ENCODE measurements at regions not wholly inside any gene's neighbourhood (a gene's known extent, or its start where the extent isn't known, plus 50 kb on each side); places are given as distances from the start of the nearest gene placed in this dataset.
"Not testable (repeated sequence)": the region's sequence is repeated elsewhere in the genome, so short reads cannot be mapped to it uniquely, and the experiment has no call there.

DNA sequence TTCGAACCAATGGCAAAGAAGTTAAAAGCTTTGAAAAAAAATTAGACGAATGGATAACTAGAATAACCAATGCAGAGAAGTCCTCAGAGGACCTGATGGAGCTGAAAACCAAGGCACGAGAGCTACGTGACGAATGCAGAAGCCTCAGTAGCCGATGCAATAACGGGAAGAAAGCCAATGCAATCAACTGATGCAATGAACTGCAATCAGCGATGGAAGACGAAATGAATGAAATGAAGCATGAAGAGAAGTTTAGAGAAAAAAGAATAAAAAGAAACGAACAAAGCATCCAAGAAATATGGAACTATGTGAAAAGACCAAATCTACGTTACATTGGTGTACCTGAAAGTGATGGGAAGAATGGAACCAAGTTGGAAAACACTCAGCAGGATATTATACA, 52.6 kb upstream of the MRPS30 start:
- DNase-seq (ENCODE audit: low read depth) = not testable (repeated sequence)

- no peak for DNase-seq (ENCODE audit: low read depth)
Measured at GRCh38 chr5:44747396-44747795, 61.4 kb upstream of the MRPS30 start.

DNA sequence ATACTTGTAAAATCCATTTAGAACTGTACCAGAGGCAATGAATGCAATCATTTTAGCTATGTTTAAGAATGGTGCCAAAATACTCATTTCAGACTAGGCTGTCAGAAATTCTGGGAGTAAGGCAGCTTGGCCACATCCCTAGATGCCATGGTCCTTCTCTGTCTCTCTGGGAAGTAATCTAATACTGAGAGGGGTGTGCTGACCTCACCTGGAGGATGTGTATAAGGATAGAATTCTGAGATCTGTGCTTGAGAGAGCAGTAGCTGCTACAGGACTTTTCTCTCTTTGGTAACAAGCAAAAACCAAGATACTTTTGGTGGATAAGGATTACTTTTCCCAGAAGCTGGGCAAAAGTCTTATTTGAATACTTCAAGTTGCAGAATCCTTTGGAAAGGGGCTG, 68.1 kb upstream of the MRPS30 start:
- no peak for DNase-seq (ENCODE audit: low read depth)

GRCh38 chr5:44729536-44729935, 79.2 kb upstream of the MRPS30 start:
- no peak for DNase-seq (ENCODE audit: low read depth)

- no peak for DNase-seq (ENCODE audit: low read depth)
Measured at GRCh38 chr5:44727100-44727499, 81.6 kb upstream of the MRPS30 start.

DNA sequence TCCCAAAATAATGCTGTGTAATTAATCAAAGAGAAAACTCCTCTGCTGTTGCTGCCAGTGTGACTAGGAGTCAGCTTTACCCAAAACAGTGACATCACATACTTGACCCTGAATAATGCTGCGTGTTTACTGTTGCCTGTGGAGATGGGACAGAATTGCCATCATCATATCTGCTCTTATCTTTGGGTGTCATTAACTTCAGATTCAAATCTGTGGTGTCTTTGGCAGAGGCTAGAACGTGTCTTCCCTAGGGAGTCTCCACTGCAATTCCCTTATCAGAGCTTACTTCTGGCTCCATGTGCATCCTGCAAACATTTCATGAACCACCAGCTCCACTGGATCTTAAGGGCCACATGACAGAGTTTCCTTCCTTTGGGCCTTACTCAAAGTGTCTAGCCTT, 88.9 kb upstream of the MRPS30 start:
- DNase-seq (ENCODE audit: low read depth) = no peak

DNA sequence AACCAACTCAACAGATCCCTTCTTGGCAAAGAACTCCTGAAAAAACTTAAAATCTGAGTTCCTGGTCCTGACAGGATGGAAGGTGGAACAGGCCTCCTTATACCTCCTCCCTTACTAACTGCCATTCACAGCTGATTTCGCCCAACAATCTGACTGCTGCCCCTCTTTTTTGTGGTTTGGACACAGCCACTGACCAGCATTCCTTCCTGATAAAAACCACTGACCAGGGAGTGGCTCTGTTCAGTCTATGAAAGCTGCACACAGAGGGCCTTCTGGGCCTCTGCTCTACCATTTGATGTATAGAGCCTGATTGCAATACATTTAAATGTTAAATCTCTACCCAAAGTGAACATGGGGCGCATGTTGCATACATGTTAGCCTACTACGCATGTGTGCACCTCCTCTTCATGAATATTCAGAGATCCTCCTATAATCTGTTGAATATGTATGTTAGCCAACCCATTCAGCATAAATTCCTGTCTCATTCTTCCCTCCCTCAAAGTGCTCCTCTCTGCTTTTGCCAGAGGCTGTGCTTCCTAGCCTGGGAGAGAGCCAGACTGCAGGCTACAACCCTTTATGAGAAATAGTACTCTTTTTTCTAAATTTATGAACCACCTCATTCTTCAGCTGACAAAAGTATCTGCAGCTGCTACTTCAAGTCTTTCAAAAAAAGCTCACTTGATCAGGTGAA, 93.7 kb upstream of the MRPS30 start:
- peak; percentile 0 for DNase-seq (ENCODE audit: low read depth)

DNA sequence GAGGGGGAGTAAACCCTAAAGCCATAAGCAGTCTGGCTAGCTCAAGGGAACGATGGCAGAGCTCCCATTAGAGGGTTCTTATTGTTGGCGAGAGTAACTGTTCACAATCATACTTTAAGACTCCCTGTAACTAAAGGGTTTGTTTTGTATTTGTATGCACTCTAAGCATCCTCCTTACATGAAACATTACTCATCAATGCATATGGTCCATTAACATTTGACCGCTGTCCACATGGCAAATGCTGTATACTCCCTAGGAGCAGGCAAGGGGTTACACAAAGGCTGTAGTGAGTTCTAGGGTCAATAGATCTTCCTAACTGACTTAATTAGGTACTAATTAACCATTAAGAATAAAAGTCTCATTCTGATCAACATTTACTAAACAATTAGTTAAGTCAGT, 95.3 kb upstream of the MRPS30 start:
- DNase-seq (ENCODE audit: low read depth) = no peak

DNA sequence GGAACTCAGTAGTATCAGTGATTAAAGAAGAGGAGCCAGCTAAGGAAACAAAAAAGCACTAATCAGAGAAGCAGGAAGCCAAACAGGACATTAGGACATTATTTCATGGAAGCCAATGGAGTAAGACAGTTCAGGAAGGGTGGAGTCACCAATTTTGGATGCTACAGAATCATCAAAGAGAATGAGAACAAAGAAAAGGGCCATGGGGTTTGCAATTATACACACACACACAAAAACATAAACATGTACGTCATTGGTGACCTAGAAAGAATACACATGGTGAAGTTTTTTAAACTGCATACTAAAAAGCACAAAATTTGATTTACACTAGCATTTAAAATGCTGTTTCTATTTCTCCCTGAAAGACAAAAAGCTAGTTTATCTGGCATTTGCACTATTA, 96.8 kb upstream of the MRPS30 start:
- no peak for DNase-seq (ENCODE audit: low read depth)

DNA sequence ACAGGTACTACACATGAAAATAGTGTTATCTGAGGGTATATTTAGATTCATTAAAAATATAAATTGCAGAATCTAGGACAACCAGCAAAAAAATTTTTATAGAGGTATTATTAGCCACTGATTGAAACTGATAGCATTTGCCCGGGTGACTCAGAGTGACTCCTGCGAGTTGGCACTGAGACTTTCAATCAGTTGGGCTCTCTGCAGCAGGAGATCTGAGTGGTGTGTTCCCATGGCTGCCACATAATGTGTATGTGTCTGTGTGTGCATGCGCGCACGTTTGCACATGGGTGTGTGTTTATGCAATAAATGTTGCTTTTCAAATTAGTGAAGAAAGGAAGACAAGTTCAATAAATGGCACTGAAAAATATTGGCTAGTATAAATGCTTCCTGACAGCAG, 100.1 kb upstream of the MRPS30 start:
- DNase-seq (ENCODE audit: low read depth) = no peak

DNA sequence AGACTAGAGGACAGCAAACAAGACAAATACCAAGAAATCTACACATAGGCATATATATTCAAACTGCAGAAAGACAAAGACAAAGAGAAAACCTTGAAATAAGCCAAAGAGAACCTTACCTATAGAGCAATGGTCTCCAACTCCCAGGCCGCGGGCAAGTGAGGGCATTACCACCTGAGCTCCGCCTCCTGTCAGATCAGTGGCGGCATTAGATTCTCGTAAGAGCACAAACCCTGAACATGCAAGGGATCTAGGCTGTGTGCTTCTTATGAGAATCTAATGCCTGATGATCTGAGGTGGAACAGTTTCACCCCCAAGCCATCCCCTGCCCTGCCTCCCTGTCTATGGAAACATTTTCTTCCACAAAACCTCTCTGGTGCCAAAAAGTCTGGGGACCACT, 101.0 kb upstream of the MRPS30 start:
- DNase-seq (ENCODE audit: low read depth) = no peak

DNA sequence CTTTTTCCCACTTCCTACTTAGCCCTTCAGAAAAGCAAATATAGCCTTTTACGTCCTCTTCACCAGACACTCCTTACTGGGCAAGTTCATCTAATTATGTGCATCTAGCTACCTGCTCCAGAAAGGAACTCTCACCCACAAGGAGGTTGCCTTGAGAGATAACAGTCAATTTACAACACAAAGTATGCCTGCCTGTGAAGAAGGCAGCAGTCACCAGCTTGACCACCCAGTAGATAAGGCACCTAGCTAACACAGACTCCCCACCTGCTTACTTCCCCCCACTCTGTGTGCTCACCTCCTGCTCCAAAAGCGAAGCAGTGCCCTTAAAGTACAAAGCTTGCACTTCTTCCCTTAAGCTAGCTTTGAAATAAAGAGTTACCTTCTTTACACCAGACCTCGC, 111.7 kb upstream of the MRPS30 start:
- no peak for DNase-seq (ENCODE audit: low read depth)

DNA sequence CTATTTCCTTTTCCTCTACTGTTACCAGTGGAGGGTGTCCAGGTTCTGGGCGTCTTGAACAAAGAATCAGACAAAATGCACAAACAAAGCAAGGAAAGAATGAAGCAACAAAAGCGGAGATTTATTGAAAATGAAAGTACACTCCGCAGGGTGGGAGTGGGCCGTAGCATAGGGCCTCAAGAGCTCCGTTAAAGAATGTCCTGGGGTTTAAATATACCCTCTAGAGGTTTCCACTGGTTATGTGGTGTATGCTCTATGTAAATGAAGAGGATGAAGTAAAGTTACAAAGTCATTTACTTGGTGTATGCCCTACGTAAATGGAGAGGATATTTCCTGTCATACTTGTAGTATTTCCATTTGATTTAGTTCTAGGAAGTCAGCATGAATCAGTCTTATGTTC, 113.5 kb upstream of the MRPS30 start:
- DNase-seq (ENCODE audit: low read depth) = no peak

DNA sequence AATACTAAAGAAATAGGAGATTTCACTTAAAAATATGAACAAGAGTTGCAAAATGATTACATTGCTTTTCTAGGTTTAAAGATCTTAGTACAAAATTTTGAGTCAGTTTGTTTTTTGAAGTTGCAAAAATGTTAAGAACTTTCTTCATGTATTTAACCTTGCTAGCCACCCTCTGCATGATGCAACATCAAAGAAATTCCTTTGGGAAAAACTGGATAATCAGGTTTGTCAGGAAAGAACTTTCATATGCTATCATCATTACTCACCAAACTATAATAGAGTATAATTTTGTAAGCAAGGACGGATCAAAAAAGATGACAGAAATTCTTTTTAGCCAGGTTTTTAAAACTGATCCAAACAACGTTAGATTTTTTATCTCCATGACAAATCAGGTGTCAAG, 116.9 kb upstream of the MRPS30 start:
- no peak for DNase-seq (ENCODE audit: low read depth)

GRCh38 chr5:44681906-44682305, 126.8 kb upstream of the MRPS30 start:
- no peak for DNase-seq (ENCODE audit: low read depth)

DNA sequence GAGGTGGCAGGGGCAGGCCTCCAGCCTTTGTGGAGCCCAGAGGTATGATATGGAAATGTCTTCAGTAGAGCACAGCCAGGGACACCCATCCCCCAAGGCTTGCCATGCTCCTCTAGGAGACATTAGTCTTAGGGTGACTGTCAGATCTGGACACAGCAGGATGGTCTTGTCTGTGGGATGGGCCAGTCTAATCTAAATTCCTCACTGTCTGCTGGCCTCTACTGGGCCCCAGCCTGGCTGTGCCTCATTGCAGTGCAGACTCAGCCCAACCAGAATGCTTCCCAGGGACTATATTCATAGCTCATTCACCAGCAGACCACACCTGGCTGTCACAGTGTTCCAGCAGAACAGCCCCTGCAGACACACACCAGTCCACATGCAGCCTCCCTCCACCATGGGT, 129.5 kb upstream of the MRPS30 start:
- DNase-seq (ENCODE audit: low read depth) = no peak

DNA sequence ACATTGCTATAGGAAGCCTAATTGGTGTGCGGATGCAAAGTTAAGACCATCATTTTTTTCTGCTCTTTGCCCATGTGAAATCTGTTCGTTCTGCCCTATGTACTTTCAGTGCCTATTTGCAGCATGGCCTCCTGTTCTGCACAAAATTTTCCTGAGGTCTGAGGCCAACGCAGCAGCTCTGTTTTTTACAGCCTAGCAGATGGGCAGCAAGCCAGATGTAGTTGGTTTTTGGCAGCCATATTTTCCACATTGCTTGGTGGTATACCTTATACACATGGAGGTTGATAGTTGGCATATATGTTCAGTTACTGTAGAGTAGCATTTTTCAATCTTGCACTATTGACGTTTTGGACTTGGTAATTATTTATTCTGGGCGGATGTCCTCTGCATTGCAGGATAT, 133.5 kb upstream of the MRPS30 start:
- no peak for DNase-seq (ENCODE audit: low read depth)

- DNase-seq (ENCODE audit: low read depth) = no peak
Measured at GRCh38 chr5:44674461-44674860, 134.3 kb upstream of the MRPS30 start.

DNA sequence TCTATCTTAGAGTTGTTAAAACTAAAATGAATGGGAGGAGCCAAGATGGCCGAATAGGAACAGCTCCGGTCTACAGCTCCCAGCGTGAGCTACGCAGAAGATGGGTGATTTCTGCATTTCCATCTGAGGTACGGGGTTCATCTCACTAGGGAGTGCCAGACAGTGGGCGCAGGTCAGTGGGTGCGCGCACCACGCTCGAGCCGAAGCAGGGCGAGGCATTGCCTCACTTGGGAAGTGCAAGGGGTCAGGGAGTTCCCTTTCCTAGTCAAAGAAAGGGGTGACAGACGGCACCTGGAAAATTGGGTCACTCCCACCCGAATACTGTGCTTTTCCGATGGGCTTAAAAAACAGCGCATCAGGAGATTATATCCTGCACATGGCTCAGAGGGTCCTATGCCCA, 140.3 kb upstream of the MRPS30 start:
- DNase-seq (ENCODE audit: low read depth) = not testable (repeated sequence)

- DNase-seq (ENCODE audit: low read depth) = peak; percentile 34
Measured at GRCh38 chr5:44665101-44665701, 143.5 kb upstream of the MRPS30 start.

- DNase-seq (ENCODE audit: low read depth) = no peak
Measured at GRCh38 chr5:44664711-44665100, 144.0 kb upstream of the MRPS30 start.

GRCh38 chr5:44663991-44664710, 144.6 kb upstream of the MRPS30 start:
- DNase-seq (ENCODE audit: low read depth) = no peak

- no peak for DNase-seq (ENCODE audit: low read depth)
Measured at GRCh38 chr5:44661851-44662250, 146.9 kb upstream of the MRPS30 start.
